ENCODE measurements at regions not wholly inside any gene's neighbourhood (a gene's known extent, or its start where the extent isn't known, plus 50 kb on each side); places are given as distances from the start of the nearest gene placed in this dataset.

DNA sequence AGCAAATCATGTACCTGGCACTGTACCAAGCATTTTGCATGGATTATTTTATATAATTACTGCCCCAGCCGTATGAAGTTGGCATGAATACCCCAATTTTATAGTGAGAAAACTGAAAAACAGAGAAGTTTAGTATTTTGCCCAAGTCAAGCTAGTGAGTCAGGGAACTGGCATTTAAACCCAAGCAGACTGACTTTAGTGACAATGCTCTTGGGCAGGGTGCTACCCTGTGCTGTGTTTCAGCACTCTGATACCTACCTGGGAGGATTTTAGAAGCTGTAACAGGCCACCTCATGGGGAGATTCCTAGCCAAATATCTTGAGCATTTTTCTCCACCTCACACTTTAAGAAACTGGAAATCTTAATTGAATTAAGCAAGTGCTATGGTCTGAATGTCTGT, 98.1 kb upstream of the MAX start:
- H4K20me1 ChIP-seq (ENCODE audit: insufficient read depth, low read length, poor library complexity, severe bottlenecking), result no peaks in the 10 kb centered on the region
- H3K4me3 ChIP-seq (ENCODE audit: low read length, poor library complexity, severe bottlenecking), result no peak overlapping the region
- no peaks in the 10 kb centered on the region for H3K9me2 ChIP-seq (replicated peaks; ENCODE audit: low read depth, low read length)
- H3F3A ChIP-seq (ENCODE audit: low read depth), result no peaks in the 10 kb centered on the region
- peaks cover 9% of the 10 kb centered on the region for H3K4me1 ChIP-seq (ENCODE audit: insufficient read depth, low read length, poor library complexity, severe bottlenecking)
- no peak overlapping the region for H3K9ac ChIP-seq (ENCODE audit: low read depth, low read length, poor library complexity, severe bottlenecking)
- no peaks in the 10 kb centered on the region for H3K36me3 ChIP-seq (ENCODE audit: insufficient read depth, low read length)
- no peaks in the 10 kb centered on the region for H3K9me3 ChIP-seq (ENCODE audit: insufficient read depth, low read depth, low read length)
- H2AFZ ChIP-seq (ENCODE audit: low read length), result no peak overlapping the region
- H3K79me2 ChIP-seq (ENCODE audit: insufficient read depth, low read length), result no peaks in the 10 kb centered on the region
- no peaks in the 10 kb centered on the region for H3K27me3 ChIP-seq (ENCODE audit: insufficient read depth, low read length, poor library complexity, severe bottlenecking)
- TF ChIP-seq, protein P1, sequence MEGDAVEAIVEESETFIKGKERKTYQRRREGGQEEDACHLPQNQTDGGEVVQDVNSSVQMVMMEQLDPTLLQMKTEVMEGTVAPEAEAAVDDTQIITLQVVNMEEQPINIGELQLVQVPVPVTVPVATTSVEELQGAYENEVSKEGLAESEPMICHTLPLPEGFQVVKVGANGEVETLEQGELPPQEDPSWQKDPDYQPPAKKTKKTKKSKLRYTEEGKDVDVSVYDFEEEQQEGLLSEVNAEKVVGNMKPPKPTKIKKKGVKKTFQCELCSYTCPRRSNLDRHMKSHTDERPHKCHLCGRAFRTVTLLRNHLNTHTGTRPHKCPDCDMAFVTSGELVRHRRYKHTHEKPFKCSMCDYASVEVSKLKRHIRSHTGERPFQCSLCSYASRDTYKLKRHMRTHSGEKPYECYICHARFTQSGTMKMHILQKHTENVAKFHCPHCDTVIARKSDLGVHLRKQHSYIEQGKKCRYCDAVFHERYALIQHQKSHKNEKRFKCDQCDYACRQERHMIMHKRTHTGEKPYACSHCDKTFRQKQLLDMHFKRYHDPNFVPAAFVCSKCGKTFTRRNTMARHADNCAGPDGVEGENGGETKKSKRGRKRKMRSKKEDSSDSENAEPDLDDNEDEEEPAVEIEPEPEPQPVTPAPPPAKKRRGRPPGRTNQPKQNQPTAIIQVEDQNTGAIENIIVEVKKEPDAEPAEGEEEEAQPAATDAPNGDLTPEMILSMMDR (conservative IDR thresholded peaks at IDR 0.05; ENCODE audit: low read length), result no peak
- no peak for TF ChIP-seq EZH2phosphoT487 (IDR thresholded peaks at IDR 0.05; ENCODE audit: borderline replicate concordance)
- H3K4me2 ChIP-seq (ENCODE audit: low read depth, low read length, poor library complexity, severe bottlenecking), result no peak overlapping the region

DNA sequence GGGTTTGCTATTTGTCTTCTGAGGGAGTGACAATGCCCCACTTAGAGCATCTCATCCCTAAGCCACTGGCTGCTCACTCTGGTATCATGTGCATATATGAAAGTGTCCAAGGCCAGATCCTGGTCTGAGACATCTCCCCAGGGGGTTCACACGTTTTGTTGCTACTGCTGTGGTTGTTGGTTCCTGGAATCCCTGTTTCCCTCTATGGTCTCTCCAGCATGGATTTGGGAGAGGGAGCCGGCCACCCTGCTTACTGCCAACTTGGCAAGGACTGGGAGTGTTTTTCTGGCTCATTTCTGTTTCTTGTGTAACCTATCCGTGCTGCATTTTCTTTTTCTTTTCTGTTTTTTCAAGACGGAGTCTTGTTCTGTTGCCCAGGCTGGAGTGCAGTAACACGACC, 101.3 kb upstream of the MAX start:
- H3K79me2 ChIP-seq (ENCODE audit: insufficient read depth, low read length), result no peaks in the 10 kb centered on the region
- no peaks in the 10 kb centered on the region for H3K27me3 ChIP-seq (ENCODE audit: insufficient read depth, low read length, poor library complexity, severe bottlenecking)
- no peak overlapping the region for H3K9ac ChIP-seq (ENCODE audit: low read depth, low read length, poor library complexity, severe bottlenecking)
- H4K20me1 ChIP-seq (ENCODE audit: insufficient read depth, low read length, poor library complexity, severe bottlenecking), result no peaks in the 10 kb centered on the region
- H3F3A ChIP-seq (ENCODE audit: low read depth), result no peaks in the 10 kb centered on the region
- H3K4me2 ChIP-seq (ENCODE audit: low read depth, low read length, poor library complexity, severe bottlenecking), result no peak overlapping the region
- peaks cover 37% of the 10 kb centered on the region for H3K4me1 ChIP-seq (ENCODE audit: insufficient read depth, low read length, poor library complexity, severe bottlenecking)
- H3K4me3 ChIP-seq (ENCODE audit: low read length, poor library complexity, severe bottlenecking), result no peak overlapping the region
- H3K36me3 ChIP-seq (ENCODE audit: insufficient read depth, low read length), result no peaks in the 10 kb centered on the region
- H2AFZ ChIP-seq (ENCODE audit: low read length), result no peak overlapping the region
- no peaks in the 10 kb centered on the region for H3K9me2 ChIP-seq (replicated peaks; ENCODE audit: low read depth, low read length)
- TF ChIP-seq, protein P1 (conservative IDR thresholded peaks at IDR 0.05; ENCODE audit: low read length), result no peak
- no peak for TF ChIP-seq EZH2phosphoT487 (IDR thresholded peaks at IDR 0.05; ENCODE audit: borderline replicate concordance)
- H3K9me3 ChIP-seq (ENCODE audit: insufficient read depth, low read depth, low read length), result no peaks in the 10 kb centered on the region

DNA sequence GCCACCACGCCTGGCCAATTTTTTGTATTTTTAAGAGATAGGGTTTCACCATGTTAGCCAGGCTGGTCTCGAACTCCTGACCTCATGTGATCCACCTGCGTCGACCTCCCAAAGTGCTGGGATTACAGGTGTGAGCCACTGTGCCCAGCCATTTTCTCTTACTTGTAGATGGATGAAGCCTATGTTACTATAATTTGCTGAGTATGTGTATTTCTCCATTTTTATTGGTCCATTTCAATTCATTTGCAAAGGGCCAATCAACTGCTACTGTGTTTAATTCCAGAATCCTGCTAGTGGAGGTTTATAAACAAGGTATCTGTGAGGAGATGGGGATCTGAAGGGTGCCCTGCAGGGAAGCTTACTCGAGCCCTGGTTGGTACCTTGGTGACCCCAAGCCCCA, 101.7 kb upstream of the MAX start:
- Histone ChIP-seq H2AFZ (ENCODE audit: low read length) (no peak overlapping the region), H3K4me2 (ENCODE audit: low read depth, low read length, poor library complexity, severe bottlenecking) (no peak overlapping the region), H3K4me1 (ENCODE audit: insufficient read depth, low read length, poor library complexity, severe bottlenecking) (peaks cover 42% of the 10 kb centered on the region), H3K9me3 (ENCODE audit: insufficient read depth, low read depth, low read length) (no peaks in the 10 kb centered on the region), H3K4me3 (ENCODE audit: low read length, poor library complexity, severe bottlenecking) (no peak overlapping the region), H3K9me2 (replicated peaks; ENCODE audit: low read depth, low read length) (no peaks in the 10 kb centered on the region), H4K20me1 (ENCODE audit: insufficient read depth, low read length, poor library complexity, severe bottlenecking) (no peaks in the 10 kb centered on the region), H3K36me3 (ENCODE audit: insufficient read depth, low read length) (no peaks in the 10 kb centered on the region), H3K79me2 (ENCODE audit: insufficient read depth, low read length) (no peaks in the 10 kb centered on the region), H3K27me3 (ENCODE audit: insufficient read depth, low read length, poor library complexity, severe bottlenecking) (no peaks in the 10 kb centered on the region), H3F3A (ENCODE audit: low read depth) (no peaks in the 10 kb centered on the region), H3K9ac (ENCODE audit: low read depth, low read length, poor library complexity, severe bottlenecking) (no peak overlapping the region)
- no peak for TF ChIP-seq EZH2phosphoT487 (IDR thresholded peaks at IDR 0.05; ENCODE audit: borderline replicate concordance)
- TF ChIP-seq, protein P1 (conservative IDR thresholded peaks at IDR 0.05; ENCODE audit: low read length), result no peak
